NCI-H2029 treated with DMSO at 0.1 percent for 48 hours (cell line): ENCODE measurements at regions not wholly inside any gene's neighbourhood (a gene's known extent, or its start where the extent isn't known, plus 50 kb on each side); places are given as distances from the start of the nearest gene placed in this dataset.
A peak's percentile ranks its signal among the peaks of the same experiment; 100 is the strongest.

Experiments used
- DNase-seq: peaks from one replicate; lab custom pipeline; 2025; lab: John Stamatoyannopoulos, UW

DNA sequence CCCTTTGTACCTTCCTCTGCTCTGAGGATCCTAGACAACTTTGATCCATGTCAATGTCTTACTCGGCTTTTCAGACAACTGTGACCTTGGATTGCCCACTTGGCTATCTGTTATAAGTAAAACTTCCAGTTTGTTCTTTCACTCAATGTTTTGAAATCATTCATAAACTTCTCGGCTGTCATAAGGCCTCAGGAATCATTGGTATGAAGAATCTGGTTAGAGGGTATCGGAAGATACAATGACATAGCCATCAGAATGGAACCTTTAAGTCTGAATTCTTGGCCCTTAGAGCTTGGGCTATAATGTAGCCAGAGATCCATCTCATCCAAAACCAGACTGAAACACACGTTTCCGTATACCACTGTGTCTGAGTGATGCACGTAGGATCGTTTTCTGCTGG lies 59.0 kb upstream of the WDR1 start:
- DNase-seq: no peak

DNA sequence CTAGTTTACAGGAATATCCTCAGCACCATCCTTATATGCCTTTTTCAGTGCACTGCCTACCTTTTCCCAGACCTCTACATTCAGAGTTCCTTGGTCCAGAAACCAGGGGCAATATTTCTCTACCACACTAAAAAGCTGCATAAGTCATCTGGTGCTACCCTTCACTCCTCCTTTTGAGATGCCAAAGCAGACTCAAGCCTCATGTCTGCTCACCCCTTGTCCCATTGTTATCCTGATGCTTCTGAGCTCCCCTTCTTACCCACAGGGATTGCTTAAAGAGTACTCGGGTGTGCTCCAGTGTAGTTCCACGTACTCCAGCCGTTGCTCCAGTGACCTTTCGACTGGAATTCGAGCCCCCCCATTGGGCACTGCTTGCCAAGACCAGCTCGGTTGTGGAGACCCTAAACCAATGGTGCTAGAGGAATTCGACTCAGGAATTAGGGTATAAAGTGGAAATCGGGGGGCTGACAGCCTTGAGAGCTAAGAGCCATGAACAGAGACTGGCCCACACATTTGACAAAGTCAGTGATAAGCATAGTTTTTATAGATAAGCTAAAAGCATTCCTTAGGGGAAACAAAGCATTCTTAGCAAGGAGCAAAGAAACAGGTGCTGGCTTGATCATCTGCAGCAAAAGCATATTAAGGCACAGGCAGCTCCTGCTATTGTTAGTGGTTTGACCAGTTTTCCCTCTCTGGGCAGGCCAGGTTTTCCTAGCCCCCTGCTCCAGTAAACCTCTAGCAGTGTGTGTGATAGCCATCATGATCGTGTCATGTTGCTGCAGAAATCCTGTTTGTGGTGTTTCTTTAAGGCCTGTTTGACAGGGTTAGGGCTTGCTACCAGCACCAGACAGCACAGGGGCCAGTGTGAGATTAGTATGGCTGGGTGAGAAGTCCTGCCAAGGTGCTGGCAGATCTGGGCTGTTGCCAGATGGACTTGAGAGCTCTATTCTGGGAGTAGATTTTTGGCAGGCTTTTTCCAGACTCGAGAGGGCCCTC lies 57.5 kb upstream of the WDR1 start:
- peak; percentile 93 for DNase-seq

DNA sequence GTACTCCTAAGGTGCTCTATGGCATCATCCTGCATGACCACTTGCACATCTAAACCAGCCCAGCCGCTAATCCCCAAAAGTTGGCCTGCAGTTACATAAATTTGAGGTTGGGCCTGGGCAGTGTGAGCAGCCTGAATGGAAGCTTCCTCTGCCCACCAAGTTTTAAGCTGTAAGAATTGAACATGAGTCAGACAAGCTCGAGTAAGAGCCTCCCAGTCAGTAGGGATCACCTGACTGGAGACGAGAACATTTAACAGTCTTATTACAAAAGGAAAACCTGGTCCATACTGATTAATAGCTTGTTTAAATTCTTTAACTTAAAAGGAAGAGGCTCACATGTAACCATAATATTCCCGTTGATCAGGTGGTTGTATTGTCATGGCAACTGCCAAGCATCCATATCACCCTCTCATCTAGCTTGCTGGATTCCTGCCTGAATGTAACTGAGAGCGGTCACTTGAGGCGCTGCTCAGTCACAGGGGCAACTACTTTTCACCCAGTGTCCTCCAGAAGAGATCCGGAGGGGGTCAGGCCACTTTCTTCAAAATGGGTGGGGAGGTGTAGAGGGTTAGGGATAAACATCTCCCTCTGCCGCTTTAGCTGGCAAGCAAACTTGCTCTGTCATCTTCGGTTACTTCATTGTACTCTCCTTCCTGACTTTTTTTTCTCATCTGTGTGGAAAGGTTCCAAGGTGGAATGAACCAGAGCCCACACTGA lies 56.6 kb upstream of the WDR1 start:
- peak; percentile 47 for DNase-seq

DNA sequence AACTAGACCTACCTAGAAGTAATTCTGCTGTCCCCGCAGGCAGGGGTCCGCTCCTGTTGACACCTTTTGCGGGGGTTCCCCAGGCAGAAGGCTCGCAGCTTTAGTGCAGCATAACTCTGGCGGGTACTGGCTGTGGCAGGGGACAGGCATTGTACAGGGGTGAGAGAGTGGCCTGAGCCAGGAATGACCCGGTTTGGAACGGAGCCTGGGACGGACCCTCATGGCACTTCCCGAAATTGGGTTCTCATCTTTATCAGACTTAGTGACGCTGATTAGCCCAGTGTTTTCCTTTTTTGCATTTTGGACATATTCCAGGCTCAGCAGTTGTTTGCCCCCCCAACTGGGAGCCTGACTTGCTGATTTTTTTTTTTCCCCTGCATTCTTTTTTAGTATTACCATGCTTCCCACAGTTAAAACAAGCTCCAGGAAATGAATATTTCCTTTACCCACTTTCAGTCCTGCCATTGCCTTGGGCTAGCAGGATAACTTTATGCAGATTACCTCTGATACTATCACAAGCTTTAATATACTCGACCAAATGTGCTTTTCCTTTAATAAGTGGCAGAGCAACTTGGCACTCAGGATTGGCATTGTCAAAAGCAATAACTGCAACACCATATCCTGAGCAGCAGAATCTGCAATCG lies 55.8 kb upstream of the WDR1 start:
- DNase-seq: no peak

DNA sequence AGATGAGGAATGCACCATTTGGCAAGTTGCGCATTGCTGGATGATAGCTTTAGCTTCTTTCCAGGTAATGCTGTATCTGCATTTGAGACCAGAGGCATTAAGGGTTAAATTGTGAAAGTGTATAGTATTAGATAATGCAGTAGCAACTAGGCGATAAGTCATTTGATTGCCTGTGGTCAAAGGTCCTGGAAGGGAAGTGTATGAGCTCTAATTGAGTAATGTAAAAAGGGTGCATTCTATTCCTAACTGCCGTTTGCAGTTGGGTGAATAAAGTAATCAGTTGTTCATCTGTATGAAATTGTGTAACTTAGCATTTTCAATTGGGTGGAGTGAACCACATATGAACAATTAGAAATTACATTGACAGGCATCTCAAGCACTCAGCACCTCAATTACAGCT lies 54.5 kb upstream of the WDR1 start:
- DNase-seq: no peak

DNA sequence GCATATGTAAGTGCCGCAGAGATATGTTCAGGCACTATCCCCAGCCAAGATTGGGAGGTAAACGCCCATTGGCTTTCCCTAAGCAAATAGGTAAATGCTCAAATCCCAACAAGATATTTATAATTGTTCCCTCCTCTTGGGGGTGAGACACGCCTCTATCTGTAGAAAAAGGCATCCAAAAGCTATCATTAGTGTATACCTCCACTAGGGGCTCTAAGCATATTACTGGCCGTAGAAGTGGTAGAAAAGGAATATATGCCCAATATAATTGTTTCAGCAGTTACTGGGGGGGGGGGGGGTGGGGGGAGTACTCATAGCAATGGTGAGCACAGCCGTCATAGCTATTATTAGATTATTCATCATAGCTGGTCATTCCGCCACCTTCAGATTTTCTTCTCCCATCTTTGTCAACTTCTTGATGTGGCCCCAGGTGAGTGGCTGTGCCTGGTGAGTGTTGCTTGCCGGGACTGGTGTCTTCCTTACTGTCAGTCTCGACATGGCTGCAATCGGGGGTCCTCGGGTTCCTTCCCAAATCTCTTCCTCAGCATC lies 53.3 kb upstream of the WDR1 start:
- DNase-seq: no peak

DNA sequence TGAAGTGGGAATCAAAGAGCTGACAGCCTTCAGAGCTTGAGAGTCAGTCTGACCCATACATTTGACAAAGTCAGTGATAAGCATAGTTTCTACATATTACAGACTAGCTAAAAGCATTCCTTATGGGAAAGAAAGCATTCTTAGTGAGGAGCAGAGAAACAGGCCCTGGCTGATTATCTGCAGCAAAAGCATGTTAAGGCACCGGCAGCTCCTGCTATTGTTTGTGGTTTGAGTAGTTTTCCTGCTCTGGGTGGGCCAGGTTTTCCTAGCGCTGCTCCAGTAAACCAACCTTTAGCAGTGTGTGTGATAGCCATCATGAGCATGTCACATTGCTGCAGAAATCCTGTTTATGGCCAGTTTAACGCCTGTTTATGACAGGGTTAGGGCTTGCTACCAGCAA lies 51.6 kb upstream of the WDR1 start:
- DNase-seq: no peak

DNA sequence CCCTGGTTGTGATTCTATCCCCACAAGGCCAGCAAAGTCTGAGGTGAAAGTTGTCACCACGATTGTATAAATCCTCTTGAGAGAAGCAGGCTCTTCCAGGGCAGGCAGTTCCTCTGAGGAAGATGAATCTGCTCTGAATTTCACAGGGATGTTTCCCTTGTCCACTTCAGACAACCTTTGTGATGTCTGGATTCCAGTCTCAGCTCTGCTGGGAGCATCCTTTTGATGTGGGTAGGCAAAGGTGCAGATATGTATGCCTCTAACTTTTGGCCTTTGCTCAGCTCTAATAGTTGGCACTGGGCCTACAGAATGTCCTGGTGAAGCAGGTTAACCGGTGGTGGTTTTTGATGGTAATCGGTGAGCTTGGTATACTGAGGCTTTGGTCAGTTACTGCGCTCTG lies 50.6 kb upstream of the WDR1 start:
- DNase-seq: no peak
